ENCODE measurements at regions not wholly inside any gene's neighbourhood (a gene's known extent, or its start where the extent isn't known, plus 50 kb on each side); places are given as distances from the start of the nearest gene placed in this dataset.
"Not testable (repeated sequence)": the region's sequence is repeated elsewhere in the genome, so short reads cannot be mapped to it uniquely, and the experiment has no call there.

DNA sequence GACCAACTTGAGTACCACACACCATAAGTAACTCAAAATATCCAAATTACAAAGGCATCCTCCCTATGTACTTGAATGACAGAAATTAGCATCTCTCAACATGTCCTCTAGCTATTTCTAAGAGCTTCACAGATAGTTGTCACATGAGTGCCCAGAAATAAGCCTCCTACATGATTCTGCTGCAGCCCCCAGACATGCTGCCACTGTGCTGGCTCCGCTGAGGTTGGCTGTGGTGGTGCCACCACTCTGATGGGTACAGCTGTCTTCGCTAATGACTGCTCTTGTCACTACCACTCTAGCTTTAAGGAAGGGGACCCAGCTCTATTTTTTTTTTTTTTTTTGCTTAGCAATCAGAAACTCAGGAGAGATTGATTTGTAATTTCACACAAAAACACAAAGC is 256.0 kb downstream of the GRXCR1 start:
- Histone ChIP-seq H3K4me1 (no peaks in the 10 kb centered on the region), H3K9me3 (no peaks in the 10 kb centered on the region), H3K36me3 (ENCODE audit: low read depth, missing control alignments) (no peaks in the 10 kb centered on the region), H3K4me3 (no peak overlapping the region), H3K27ac (no peak overlapping the region), H3K27me3 (no peaks in the 10 kb centered on the region)
- intact Hi-C loops (cut with DNase I; ENCODE audit: low total_unique reads): no loop called here
- WGBS, 2 donors: 93 to 97% methylated on average over 2 of the region's 2 CpGs
- DNase-seq: no peak
- TF ChIP-seq, protein P1, sequence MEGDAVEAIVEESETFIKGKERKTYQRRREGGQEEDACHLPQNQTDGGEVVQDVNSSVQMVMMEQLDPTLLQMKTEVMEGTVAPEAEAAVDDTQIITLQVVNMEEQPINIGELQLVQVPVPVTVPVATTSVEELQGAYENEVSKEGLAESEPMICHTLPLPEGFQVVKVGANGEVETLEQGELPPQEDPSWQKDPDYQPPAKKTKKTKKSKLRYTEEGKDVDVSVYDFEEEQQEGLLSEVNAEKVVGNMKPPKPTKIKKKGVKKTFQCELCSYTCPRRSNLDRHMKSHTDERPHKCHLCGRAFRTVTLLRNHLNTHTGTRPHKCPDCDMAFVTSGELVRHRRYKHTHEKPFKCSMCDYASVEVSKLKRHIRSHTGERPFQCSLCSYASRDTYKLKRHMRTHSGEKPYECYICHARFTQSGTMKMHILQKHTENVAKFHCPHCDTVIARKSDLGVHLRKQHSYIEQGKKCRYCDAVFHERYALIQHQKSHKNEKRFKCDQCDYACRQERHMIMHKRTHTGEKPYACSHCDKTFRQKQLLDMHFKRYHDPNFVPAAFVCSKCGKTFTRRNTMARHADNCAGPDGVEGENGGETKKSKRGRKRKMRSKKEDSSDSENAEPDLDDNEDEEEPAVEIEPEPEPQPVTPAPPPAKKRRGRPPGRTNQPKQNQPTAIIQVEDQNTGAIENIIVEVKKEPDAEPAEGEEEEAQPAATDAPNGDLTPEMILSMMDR (IDR thresholded peaks at IDR 0.05): no peak
- no peak for TF ChIP-seq POLR2A (IDR thresholded peaks at IDR 0.05)

DNA sequence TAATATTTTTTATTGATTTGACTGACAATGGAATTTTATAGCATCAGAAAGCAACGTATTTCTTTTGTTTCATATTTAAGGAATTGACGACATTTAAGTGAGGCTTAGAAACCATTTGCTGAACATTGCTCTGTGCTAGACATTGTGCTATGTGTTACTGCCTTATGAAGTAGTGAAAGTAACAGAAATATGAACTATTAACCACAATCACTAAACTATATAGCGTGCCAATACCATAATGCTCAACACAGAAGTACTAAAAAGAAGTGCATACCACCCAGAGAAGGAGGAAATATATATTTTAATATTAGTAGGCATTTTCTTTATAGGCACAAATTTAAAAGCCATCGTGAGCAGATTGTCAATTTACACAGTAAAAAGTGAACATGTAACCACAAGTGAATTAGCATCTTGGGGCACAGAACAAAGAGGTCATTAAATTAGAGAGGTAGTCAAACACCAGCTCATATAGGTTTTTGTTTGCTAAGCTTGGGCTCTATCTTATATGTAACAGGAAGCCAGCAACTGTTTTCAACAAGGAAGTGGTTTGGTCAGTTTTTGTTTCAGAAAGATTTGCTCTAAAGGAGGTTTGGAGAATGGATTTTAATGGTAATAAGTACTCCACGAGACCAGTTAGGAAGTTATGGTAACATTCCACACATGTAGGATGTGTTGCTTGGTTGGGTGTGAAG is 270.7 kb downstream of the GRXCR1 start:
- H3K36me3 ChIP-seq (ENCODE audit: low read depth, missing control alignments): no peaks in the 10 kb centered on the region
- H3K27me3 ChIP-seq: no peaks in the 10 kb centered on the region
- no peak overlapping the region for H3K4me3 ChIP-seq
- TF ChIP-seq POLR2A (IDR thresholded peaks at IDR 0.05): no peak
- TF ChIP-seq, protein P1 (IDR thresholded peaks at IDR 0.05): no peak
- H3K9me3 ChIP-seq: no peaks in the 10 kb centered on the region
- DNase-seq: no peak
- no peak overlapping the region for H3K27ac ChIP-seq
- H3K4me1 ChIP-seq: no peaks in the 10 kb centered on the region
- WGBS, 2 donors: 89 to 92% methylated on average over 5 of the region's 5 CpGs
- intact Hi-C loops (cut with DNase I; ENCODE audit: low total_unique reads): no loop called here

DNA sequence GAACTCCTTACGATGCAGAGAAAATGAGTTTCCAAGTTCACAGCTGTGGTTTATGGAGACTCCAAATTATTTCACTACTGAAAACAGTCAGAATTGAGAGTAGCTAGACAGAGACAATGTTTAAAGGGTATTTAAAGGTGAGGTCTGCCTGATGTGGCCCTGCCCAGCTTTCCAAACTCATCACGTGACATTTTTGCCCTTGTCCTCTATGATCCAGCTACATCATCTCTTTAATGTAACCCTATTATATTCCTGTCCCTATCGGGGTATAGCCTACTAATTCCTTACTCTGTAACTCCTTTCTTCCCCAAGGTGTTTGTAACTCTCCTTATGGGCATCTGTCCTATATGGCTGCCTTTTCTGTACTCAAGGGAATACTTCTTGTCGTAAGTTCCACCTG is 297.2 kb downstream of the GRXCR1 start:
- no peaks in the 10 kb centered on the region for H3K36me3 ChIP-seq (ENCODE audit: low read depth, missing control alignments)
- no peak overlapping the region for H3K27ac ChIP-seq
- H3K27me3 ChIP-seq: no peaks in the 10 kb centered on the region
- TF ChIP-seq, protein P1 (IDR thresholded peaks at IDR 0.05): no peak
- TF ChIP-seq POLR2A (IDR thresholded peaks at IDR 0.05): no peak
- intact Hi-C loops (cut with DNase I; ENCODE audit: low total_unique reads): no loop called here
- DNase-seq: no peak
- no peaks in the 10 kb centered on the region for H3K9me3 ChIP-seq
- H3K4me3 ChIP-seq: no peak overlapping the region
- 76 to 77% methylated on average over 4 of the region's 4 CpGs for WGBS, 2 donors
- no peaks in the 10 kb centered on the region for H3K4me1 ChIP-seq

DNA sequence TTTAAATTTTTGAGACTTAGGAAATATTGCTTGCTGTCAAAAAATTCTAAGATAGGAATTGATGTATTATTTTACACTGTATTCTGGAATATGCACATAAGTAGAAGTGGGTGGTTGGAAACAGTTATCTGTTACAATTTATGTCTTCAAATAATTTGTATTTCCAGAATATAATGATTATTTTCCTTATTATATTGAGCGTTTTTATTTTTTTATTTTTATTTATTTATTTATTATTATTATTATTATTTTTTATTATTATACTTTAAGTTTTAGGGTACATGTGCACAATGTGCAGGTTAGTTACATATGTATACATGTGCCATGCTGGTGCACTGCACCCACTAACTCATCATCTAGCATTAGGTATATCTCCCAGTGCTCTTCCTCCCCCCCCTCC is 320.1 kb downstream of the GRXCR1 start:
- DNase-seq; H3K9me3 ChIP-seq; H3K27ac ChIP-seq; H3K27me3 ChIP-seq; H3K4me1 ChIP-seq; intact Hi-C loops (cut with DNase I; ENCODE audit: low total_unique reads); H3K4me3 ChIP-seq; H3K36me3 ChIP-seq (ENCODE audit: low read depth, missing control alignments): not testable (repeated sequence)
- WGBS, 2 donors: 72 to 83% methylated on average over 1 of the region's 1 CpG

DNA sequence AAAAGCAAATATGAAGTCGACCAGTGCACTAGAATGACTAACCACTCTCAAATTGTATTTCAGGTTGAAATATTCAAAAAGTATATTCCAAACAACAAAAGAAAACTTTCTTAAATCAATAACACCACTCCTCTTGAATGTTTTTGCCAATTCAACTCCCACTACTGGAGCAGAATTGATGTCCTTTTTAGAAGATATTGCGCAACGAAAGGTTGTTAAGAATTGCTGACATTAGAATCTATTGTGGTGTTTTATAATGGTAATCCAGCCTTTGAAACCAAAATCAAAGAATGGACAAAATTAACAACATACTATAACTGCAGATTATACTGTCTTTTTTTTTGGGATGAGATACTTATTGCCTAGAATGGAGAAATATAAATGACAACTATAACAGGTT is 331.3 kb downstream of the GRXCR1 start:
- no peak overlapping the region for H3K4me3 ChIP-seq
- no peak for TF ChIP-seq POLR2A (IDR thresholded peaks at IDR 0.05)
- TF ChIP-seq, protein P1 (IDR thresholded peaks at IDR 0.05): no peak
- 91 to 92% methylated on average over 3 of the region's 3 CpGs for WGBS, 2 donors
- H3K27ac ChIP-seq: no peak overlapping the region
- no peaks in the 10 kb centered on the region for H3K36me3 ChIP-seq (ENCODE audit: low read depth, missing control alignments)
- no peak for DNase-seq
- intact Hi-C loops (cut with DNase I; ENCODE audit: low total_unique reads): no loop called here
- H3K9me3 ChIP-seq: no peaks in the 10 kb centered on the region
- H3K4me1 ChIP-seq: no peaks in the 10 kb centered on the region
- no peaks in the 10 kb centered on the region for H3K27me3 ChIP-seq
